Left renal cortex interstitium (tissue), 4 donors: ENCODE measurements at regions not wholly inside any gene's neighbourhood (a gene's known extent, or its start where the extent isn't known, plus 50 kb on each side); places are given as distances from the start of the nearest gene placed in this dataset.
"Not testable (repeated sequence)": the region's sequence is repeated elsewhere in the genome, so short reads cannot be mapped to it uniquely, and the experiment has no call there.

ENCODE experiments used
- DNase-seq, 4 donors: peaks; one replicate each; pipeline ENCODE4 v3.0.0-alpha.2; 2013; ENCODE audit warnings: low read depth in 4 of 4, low spot score in 2 of 4, missing footprints in 1 of 4

GRCh38 chr14:71414631-71415403 is 507.6 kb downstream of the PCNX1 start:
- DNase-seq = no peak

- DNase-seq = no peak
Observed at GRCh38 chr14:71415404-71415690, 508.1 kb downstream of the PCNX1 start.

- no peak for DNase-seq
Observed at GRCh38 chr14:71416392-71416791, 509.1 kb downstream of the PCNX1 start.

GRCh38 chr14:71418532-71419245 is 511.4 kb downstream of the PCNX1 start:
- DNase-seq = no peak

- no peak for DNase-seq
Observed at GRCh38 chr14:71423481-71423880, 508.7 kb upstream of the RGS6 start.

- DNase-seq = no peak
Observed at GRCh38 chr14:71424941-71425340, 507.3 kb upstream of the RGS6 start.

- no peak for DNase-seq
Observed at GRCh38 chr14:71426001-71426400, 506.2 kb upstream of the RGS6 start.

GRCh38 chr14:71429902-71430301 is 502.3 kb upstream of the RGS6 start:
- DNase-seq = no peak

GRCh38 chr14:71430321-71430677 is 501.9 kb upstream of the RGS6 start:
- DNase-seq = no peak

- DNase-seq = no peak
Observed at GRCh38 chr14:71430678-71431376, 501.4 kb upstream of the RGS6 start.

GRCh38 chr14:71432334-71433110 is 499.7 kb upstream of the RGS6 start:
- DNase-seq = no peak

- DNase-seq = no peak
Observed at GRCh38 chr14:71433303-71433702, 498.9 kb upstream of the RGS6 start.

- not testable (repeated sequence) for DNase-seq
Observed at GRCh38 chr14:71435641-71436040, 496.6 kb upstream of the RGS6 start.

GRCh38 chr14:71437870-71438269 is 494.4 kb upstream of the RGS6 start:
- DNase-seq = no peak

- DNase-seq = no peak
Observed at GRCh38 chr14:71438684-71439083, 493.5 kb upstream of the RGS6 start.

- no peak for DNase-seq
Observed at GRCh38 chr14:71441126-71441525, 491.1 kb upstream of the RGS6 start.

- DNase-seq = no peak
Observed at GRCh38 chr14:71444030-71444822, 488.0 kb upstream of the RGS6 start.

- DNase-seq = no peak
Observed at GRCh38 chr14:71448431-71449315, 483.6 kb upstream of the RGS6 start.

- DNase-seq = no peak
Observed at GRCh38 chr14:71449316-71450055, 482.7 kb upstream of the RGS6 start.
